A673 (cell line): ENCODE measurements at regions not wholly inside any gene's neighbourhood (a gene's known extent, or its start where the extent isn't known, plus 50 kb on each side); places are given as distances from the start of the nearest gene placed in this dataset.
"Not testable (repeated sequence)": the region's sequence is repeated elsewhere in the genome, so short reads cannot be mapped to it uniquely, and the experiment has no call there.

Experiments used
- BruUV-seq: library from RNA; stranded (reverse); fragments of 400-500 nt; replicated peaks from 2 replicates; lab custom pipeline; 2021; lab: Mats Ljungman, UMichigan
- CTCF ChIA-PET: fragments of 300-600 bp; sonication (Branson Sonifier 250); formaldehyde crosslinking; loops from one replicate; lab custom pipeline; 2022; ENCODE audit warnings: antibody characterized with exemption; lab: Charles Lee
- POLR2A ChIA-PET: fragments of 300-600 bp; sonication (Branson Sonifier 250); formaldehyde crosslinking; loops from one replicate; lab custom pipeline; 2022; ENCODE audit warnings: antibody characterized with exemption; ENCODE audit not compliant: low non-redundant PET; lab: Charles Lee
- DNase-seq: peaks from one replicate; pipeline ENCODE4 v3.0.0-alpha.2; 2015; ENCODE audit warnings: low spot score
- H3K27ac ChIP-seq: fragments of 200-600 bp; sonication (generic); 2 replicates; pipeline ENCODE4 v1.5.1; 2016; ENCODE audit warnings: mixed run types, low read depth, mild to moderate bottlenecking, mixed read lengths, antibody characterized with exemption, low read length; ENCODE audit not compliant: poor library complexity, severe bottlenecking
- H3K27me3 ChIP-seq: fragments of 200-600 bp; sonication (generic); replicated peaks from 2 replicates; pipeline ENCODE4 v1.6.1; 2017; ENCODE audit warnings: mixed run types, low read depth, mild to moderate bottlenecking, mixed read lengths, antibody characterized with exemption, low read length; ENCODE audit not compliant: insufficient read depth, poor library complexity
- H3K36me3 ChIP-seq: fragments of 200-600 bp; sonication (generic); 2 replicates; pipeline ENCODE4 v1.6.1; 2016; ENCODE audit warnings: mixed run types, mild to moderate bottlenecking, mixed read lengths, antibody characterized with exemption, low read length; ENCODE audit not compliant: insufficient read depth, poor library complexity, severe bottlenecking
- H3K4me1 ChIP-seq: fragments of 200-600 bp; sonication (generic); 2 replicates; pipeline ENCODE4 v1.6.1; 2017; ENCODE audit warnings: mixed run types, mild to moderate bottlenecking, mixed read lengths, antibody characterized with exemption, low read length; ENCODE audit not compliant: insufficient read depth, poor library complexity, severe bottlenecking
- H3K4me3 ChIP-seq: fragments of 200-600 bp; sonication (generic); 2 replicates; pipeline ENCODE4 v1.5.1; 2016; ENCODE audit warnings: low read depth, mixed run types, mild to moderate bottlenecking, mixed read lengths, low read length; ENCODE audit not compliant: poor library complexity, severe bottlenecking
- H3K9me3 ChIP-seq: fragments of 200-600 bp; sonication (generic); 2 replicates; pipeline ENCODE4 v1.6.1; 2016; ENCODE audit warnings: mixed run types, low read depth, mild to moderate bottlenecking, mixed read lengths, antibody characterized with exemption, low read length; ENCODE audit not compliant: poor library complexity, severe bottlenecking
- EZH2 ChIP-seq: fragments of 200-600 bp; sonication (generic); IDR thresholded peaks from 2 replicates; pipeline ENCODE4 v1.6.1; 2017; ENCODE audit warnings: borderline replicate concordance, low read depth, mild to moderate bottlenecking, mixed read lengths, antibody characterized with exemption, low read length; ENCODE audit not compliant: poor library complexity, severe bottlenecking
- intact Hi-C: fragments of 100-400 bp; cut with micrococcal nuclease; formaldehyde crosslinking; loops from one replicate; pipeline ENCODE4 v1.10.0; 2022; ENCODE audit not compliant: unreplicated experiment
- TF ChIP-seq, protein P1 (sequence below): fragments of 300-800, 200-600 bp; sonication (generic); conservative IDR thresholded peaks from 2 replicates; pipeline ENCODE4 v1.5.1; 2017; ENCODE audit warnings: low read depth, mild to moderate bottlenecking, antibody characterized with exemption, low read length, moderate library complexity, mixed read lengths

DNA sequence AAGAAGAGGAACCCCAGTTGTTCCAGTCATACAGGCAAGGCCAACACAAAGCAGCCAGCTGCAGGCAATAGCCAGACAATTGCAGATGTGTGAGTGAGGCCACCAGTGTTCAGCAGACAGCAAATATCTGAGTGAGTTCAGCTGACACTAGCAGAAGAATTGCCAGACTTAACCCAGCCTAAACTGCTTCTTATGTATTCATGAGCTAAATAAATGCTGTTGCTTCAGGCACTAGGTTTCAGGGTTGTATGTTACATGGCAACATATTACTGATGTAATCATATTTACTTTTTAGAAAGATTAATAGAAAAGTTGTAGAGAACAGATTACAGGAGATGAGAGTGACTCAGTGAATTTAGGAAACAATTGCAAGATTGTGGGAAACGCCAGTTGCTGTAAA is 129.8 kb upstream of the CHODL start:
- H3K9me3 ChIP-seq: no peaks in the 10 kb centered on the region
- H3K4me1 ChIP-seq: no peaks in the 10 kb centered on the region
- TF ChIP-seq, protein P1, sequence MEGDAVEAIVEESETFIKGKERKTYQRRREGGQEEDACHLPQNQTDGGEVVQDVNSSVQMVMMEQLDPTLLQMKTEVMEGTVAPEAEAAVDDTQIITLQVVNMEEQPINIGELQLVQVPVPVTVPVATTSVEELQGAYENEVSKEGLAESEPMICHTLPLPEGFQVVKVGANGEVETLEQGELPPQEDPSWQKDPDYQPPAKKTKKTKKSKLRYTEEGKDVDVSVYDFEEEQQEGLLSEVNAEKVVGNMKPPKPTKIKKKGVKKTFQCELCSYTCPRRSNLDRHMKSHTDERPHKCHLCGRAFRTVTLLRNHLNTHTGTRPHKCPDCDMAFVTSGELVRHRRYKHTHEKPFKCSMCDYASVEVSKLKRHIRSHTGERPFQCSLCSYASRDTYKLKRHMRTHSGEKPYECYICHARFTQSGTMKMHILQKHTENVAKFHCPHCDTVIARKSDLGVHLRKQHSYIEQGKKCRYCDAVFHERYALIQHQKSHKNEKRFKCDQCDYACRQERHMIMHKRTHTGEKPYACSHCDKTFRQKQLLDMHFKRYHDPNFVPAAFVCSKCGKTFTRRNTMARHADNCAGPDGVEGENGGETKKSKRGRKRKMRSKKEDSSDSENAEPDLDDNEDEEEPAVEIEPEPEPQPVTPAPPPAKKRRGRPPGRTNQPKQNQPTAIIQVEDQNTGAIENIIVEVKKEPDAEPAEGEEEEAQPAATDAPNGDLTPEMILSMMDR: no peak
- TF ChIP-seq EZH2: no peak
- H3K4me3 ChIP-seq: no peak overlapping the region
- intact Hi-C loops: no loop called here
- ChIA-PET POLR2A (no interaction called here), CTCF (no interaction called here)
- no peaks in the 10 kb centered on the region for H3K36me3 ChIP-seq
- no peak for DNase-seq
- no TSS peak for BruUV-seq
- H3K27me3 ChIP-seq: no peaks in the 10 kb centered on the region
- H3K27ac ChIP-seq: no peak overlapping the region

DNA sequence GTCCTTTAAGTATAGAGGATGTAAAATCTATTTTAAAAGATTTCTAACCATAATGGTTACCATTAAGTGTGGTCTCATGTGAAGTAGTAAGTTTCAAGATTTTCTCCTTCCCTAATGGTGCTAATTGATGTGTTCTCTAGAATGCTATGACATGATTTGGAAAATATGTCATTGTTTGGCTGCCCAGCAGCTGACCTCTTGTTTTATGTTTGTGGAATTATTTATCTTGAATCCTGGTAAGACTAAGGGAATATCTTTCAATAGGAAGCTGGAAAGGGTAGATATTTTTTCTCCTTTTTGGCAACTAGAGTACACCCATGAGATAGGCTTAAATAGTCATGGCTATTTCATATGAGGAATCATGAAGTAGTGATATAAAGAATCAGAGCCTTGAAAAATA is 139.8 kb upstream of the CHODL start:
- TF ChIP-seq EZH2: no peak
- TF ChIP-seq, protein P1: no peak
- peaks cover 3% of the 10 kb centered on the region for H3K9me3 ChIP-seq
- no peaks in the 10 kb centered on the region for H3K27me3 ChIP-seq
- no TSS peak for BruUV-seq
- CTCF ChIA-PET: no interaction called here
- DNase-seq: no peak
- POLR2A ChIA-PET: no interaction called here
- no peak overlapping the region for H3K27ac ChIP-seq
- intact Hi-C loops: no loop called here
- H3K4me3 ChIP-seq: no peak overlapping the region
- no peaks in the 10 kb centered on the region for H3K4me1 ChIP-seq
- no peaks in the 10 kb centered on the region for H3K36me3 ChIP-seq

DNA sequence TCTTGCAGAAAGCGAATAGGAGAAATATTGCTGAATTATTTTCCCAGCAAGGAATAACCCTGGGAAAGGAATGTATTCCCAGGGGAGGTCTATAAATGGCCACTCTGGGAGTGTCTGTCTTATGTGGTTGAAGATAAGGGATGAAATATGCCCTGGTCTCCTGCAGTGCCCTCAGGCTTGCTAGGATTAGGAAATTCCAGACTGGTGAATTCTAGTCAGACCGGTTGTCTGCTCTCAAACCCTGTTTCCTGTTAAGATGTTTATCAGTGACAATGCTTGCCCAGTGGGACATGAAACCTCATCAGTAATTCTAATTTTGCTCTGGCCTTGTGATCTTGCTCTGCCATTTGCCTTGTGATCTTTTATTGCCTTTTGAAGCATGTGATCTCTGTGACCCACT is 148.2 kb upstream of the CHODL start:
- CTCF ChIA-PET, H3K4me1 ChIP-seq, BruUV-seq, H3K36me3 ChIP-seq, H3K4me3 ChIP-seq, intact Hi-C loops, H3K27me3 ChIP-seq, POLR2A ChIA-PET, H3K27ac ChIP-seq: not testable (repeated sequence)
- DNase-seq: peak; percentile 27
- H3K9me3 ChIP-seq: peaks cover 32% of the 10 kb centered on the region

DNA sequence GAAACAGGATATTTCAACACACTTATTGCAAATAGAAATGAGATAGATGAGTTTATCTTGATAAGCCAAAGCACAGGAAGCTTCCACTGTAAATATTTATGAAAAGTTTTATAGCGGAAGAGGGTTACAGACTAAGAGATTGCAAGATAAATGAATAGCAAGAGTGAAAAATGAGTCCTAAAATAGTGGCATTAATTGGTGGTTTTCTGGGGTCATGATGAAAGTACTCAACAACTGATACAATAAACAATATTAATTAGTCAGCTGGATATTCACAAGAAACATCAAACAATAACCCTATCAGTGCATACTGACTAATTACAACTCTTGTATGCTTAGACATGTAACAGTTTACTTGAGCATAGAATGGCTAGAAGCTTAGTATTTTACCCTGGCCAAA is 154.8 kb upstream of the CHODL start:
- POLR2A ChIA-PET: no interaction called here

More for the DNA sequence above, 154.8 kb upstream of the CHODL start:
- CTCF ChIA-PET: no interaction called here
- Histone ChIP-seq H3K4me3 (no peak overlapping the region), H3K27me3 (no peaks in the 10 kb centered on the region), H3K4me1 (peaks cover 7% of the 10 kb centered on the region), H3K9me3 (peaks cover 34% of the 10 kb centered on the region), H3K27ac (no peak overlapping the region), H3K36me3 (no peaks in the 10 kb centered on the region)
- DNase-seq: peak; percentile 73
- intact Hi-C loops: no loop called here
- BruUV-seq: no TSS peak
- no peak for TF ChIP-seq EZH2
- TF ChIP-seq, protein P1: no peak
